Activated T-cell treated with anti-CD3 and anti-CD28 coated beads, Interleukin-2, amount 50 U/mL, for 1 hour (primary cell): ENCODE measurements at regions not wholly inside any gene's neighbourhood (a gene's known extent, or its start where the extent isn't known, plus 50 kb on each side); places are given as distances from the start of the nearest gene placed in this dataset.

Experiments used
- DNase-seq: peaks from one replicate; pipeline ENCODE4 v3.0.0-alpha.2; 2020

DNA sequence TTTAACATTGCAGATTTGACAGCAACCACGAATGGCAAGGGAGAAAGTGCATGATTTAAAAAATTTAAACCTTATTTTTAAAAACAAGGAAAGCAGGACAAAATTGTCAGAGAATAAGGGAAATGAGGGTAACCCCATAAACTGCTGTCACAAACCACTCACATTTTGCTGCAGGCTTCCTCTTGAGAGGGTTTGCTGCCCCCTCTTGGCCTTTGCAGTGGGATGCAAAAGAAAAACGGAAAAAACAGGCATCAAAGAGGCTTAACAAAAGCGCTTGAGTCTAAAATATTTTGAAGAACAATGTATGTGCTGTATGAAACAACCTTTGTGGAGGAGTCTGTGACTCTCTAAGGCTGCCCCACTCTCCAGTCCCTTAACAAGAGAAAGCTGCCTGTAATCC, 91.6 kb downstream of the TMX3 start:
- DNase-seq: peak; percentile 20

DNA sequence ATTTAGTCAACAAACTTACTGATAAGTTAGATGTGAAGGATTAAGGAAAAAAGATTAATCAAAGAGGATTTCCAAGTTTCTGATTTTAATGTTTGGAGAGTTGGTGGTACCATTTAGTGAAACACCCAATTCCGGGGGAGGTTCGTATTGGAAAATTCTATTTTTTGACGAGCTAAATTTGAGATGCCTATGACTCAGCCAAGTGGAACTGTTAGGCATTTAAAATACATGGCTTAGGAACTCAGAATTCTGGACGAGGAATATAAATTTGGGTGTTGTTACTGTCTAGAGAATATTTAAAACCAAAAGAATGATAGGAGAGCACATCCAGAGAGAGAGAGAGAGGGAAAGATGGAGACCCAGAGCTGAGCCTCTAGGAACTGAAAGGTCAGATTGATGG, 103.6 kb downstream of the TMX3 start:
- no peak for DNase-seq

DNA sequence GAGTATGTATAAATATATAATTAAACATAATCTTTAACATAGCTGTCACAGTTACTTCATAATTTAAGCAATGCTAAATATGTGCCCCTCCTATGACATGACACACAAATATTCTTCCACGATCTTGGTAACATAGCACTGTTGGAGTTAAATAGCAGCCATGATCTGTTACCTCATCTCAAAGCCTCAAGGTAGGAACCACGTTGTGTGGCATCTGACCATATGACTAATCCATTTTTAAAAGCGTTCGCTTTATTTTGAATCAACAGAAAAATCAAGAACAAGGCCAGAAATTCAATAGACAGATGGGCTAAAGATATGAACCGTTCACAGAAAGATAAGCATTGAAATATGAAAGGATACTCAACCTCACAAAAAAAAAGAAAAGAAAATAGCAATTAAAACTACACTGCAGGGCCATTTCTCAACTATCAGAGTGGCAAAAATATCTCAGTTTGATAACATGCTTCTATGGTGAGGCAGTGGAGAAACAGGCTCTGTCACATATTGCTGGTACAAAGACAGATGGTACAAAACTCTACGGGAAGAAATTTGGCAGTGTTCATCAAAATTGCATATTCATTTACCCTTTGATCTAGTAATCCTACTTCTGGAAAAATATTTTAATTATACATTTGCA, 105.9 kb downstream of the TMX3 start:
- DNase-seq: no peak

DNA sequence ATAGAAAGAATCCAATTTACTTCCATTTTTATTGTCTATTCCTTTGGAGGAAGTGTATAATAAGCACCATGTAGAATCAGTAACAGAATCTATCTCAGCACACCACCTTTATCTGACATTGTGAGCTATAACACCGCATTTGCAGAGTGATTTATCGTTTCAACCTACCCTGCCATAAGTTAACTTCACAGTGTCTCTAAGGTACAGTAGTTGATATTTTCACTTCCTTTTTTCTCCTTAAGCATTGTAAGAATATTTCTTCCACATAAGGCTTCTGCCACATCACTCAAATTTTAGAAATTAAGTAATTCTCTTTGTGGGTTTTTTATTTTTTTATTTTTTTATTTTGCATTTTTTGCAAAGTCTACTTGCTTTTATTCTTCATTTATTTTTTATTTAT, 107.1 kb downstream of the TMX3 start:
- DNase-seq: no peak

DNA sequence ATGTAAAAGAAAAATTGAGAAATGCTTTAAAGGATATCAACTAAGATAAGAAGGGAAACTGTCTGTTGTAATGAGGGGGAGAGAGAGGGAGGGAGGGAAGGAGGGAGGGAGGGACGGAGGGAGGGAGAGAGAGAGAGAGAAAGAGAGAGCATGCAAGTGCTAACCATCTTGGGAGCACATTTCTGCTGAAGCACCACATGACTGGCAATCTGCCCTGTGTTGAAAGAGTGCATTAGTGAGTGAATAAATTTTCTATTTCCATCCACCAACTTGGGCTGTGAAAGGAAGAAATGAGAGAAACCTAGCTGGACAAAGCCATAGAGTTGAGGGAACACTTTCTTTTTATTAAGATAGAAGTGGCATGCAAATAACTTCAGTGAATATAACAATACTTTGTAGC, 110.7 kb downstream of the TMX3 start:
- no peak for DNase-seq

DNA sequence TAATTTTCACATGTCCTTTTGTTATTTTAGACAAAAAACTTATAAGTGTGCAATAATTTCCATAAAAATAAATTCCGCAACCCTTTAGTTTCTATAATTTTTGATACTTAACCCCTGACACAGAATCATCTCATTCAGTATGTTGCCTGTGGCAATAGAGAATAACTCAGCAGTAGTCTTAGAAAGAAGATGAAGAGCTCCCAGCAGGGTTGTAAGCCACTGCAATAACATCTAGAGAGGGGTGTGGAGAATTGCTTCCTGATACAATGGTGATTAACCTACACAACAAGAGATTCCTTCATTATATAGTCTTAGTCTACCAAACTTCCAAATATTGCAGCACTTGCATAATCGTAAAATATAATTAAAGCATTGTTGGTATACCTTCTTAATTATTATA, 118.9 kb downstream of the TMX3 start:
- DNase-seq: no peak

DNA sequence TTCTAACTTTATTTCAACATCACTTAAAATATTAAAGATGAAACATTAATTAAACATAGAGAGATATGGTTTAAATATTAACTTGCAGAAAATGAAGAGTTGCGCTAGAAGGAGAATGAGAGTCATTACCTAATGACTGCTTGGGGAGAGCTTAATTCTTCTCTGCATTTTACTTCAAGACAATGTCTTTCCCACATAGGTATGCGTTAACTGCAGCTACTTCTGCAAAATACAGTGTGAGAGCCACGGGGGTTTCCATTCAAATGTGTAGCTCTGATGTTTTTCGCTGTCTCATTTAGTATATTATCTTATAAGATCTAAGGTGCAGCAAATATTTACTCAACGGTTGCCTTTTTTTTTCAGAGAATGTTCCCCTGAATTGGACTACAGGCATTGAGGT, 126.7 kb downstream of the TMX3 start:
- no peak for DNase-seq

DNA sequence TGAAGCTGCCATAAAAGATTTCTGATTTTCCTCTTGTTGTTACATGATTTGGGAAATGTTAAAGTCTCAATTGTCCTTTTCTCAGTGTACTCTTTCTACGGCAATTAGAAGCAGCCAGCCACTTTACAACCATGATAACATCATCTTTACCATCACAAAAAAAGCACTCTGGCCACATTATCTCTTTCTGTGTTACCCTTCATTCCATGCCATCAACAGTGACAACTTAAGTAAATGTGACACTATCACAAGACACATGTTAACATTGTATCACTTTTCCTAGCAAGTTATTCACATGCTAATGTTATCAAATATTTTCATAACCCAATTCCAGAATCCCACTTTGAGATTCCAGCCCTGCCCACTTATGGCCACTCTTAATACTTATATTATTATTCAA, 131.2 kb downstream of the TMX3 start:
- no peak for DNase-seq

DNA sequence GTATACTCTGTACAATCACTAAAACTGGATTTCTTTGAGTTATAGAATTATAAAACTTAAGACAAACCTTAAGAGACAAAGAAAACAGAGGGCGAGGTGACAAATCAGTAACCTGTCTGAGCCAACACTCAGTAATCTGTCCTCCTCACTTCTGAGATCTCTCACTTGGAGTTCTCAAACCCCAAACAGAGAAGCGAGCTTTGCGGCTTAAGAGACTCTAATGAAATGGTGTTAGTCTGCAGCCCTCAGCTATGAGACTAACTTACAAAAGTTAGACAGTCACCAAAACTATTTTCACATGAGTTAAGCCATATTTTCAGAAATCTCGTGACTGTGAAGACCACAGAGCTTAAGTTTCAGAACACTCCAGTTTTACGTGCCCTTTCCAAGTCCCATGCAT, 140.6 kb downstream of the TMX3 start:
- no peak for DNase-seq

DNA sequence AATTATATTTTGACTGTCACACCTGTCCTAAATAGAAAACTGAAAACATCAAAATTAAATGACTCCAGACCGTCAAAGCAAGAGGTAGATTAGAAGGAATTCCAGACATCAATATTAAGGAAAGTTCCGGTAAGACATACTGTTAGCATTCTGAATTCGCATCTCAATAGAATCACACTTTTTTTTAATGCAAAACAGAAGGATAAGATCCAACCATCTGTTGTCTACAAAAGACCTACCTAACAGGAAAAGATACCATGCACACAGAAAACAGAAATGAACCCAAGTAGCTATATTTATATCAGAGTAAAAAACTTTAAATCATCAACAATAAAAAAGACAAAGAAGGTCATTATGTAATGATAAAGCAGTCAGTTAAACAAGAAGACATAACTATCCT, 145.0 kb downstream of the TMX3 start:
- DNase-seq: no peak

DNA sequence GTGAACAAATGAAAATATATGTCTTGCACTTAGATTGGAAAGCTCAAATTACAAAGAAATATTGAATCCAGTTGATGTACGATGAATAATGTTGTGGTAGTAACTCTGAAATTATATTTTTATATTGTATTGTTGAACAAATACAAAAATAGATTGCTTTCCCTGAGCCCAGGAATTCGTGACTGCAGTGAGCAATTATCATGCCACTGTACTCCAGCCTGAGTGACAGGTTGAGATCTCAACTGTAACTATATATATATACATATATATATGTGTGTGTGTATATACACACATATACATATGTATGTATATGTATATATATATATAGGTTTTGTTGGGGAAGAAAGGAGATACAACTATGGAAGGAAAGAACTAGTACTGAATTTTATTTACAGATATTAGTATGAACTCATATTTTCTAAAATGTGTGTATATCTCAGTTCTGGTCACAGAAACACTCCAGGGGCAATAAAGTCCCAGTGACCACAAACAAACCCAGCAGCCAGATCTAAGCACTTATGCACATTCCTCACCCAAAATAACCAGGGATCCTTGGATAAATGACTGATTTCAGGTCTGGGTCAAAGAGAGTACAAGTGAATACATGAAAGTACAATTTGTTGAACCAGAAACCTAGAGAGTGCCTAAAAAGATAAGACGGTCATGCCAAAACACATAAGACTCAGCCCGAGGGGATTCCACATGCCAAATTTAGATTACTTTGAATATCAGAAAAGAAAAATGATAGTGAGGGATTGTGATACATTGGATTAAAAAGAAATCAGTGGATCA, 146.3 kb downstream of the TMX3 start:
- DNase-seq: no peak

DNA sequence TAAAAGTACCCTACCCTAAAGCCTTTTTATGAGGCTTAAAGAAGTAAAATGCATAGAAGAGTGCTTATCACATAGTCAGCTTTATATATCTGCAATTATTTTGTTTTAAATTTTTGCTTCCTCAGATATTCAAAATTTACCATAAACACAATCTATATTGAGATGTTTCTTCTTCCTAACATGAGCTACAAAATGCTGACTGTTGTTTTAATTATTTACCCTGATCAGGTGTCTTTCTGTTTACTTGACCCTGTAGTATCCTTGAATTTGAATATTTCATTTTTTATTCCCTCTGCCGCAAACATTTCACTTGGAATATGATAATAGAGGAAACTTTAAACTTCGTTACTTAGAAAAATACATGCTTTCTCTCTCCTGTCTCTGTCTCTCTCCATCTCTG, 147.9 kb downstream of the TMX3 start:
- no peak for DNase-seq

DNA sequence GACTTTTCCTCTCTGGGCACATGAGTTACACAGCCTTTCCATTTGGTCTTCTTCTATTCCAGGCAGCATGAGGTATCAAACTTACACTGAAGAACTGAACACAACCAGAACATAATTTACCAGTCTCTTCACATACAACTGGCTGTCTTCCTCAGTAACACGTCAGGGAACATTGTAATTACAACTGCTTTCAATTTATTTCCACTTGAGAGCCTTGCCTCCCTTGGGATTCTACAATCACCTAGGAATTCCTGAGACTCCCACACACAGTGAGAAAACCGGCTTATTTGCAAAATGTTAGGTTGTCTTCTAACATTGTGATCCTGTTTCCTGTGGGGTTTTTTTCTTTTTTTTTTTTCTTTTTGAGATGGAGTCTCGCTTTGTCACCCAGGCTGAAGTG, 149.9 kb downstream of the TMX3 start:
- no peak for DNase-seq

DNA sequence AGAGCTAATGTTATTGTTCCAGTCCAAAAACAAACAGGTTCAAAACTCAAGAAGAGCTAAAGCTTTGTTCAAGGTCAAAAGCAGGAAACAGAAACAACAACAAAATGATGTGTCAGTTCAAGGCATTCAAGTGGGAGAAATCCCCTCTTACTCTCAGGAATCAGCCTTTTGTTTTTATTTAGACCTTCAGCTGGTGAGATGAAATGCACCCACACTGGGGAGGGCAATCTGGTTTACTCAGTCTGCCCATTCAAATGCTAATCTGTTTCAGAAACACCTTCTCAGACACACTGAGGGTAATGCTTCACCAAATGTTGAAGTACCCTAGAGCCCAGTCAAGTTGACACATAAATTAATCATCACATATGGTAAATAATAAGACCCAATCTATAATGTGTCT, 150.6 kb downstream of the TMX3 start:
- DNase-seq: no peak

DNA sequence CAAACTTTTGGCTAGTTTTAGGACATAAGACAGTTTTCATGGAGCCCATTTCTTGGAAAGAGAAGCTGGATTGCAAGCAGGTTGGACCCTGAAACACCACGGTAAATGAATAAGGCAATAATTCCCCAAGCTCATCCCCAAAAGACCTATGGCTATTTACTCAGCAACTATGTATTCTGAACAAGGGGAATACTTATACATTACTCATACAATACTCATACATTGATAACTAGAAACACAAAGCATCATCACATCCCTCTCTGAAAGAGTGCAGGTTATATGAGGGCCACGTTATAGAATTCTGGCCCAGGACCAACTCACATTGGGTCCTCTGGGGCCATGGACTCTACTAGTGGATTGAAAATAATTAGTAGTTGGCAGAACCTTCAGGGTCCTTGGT, 154.8 kb downstream of the TMX3 start:
- DNase-seq: no peak

DNA sequence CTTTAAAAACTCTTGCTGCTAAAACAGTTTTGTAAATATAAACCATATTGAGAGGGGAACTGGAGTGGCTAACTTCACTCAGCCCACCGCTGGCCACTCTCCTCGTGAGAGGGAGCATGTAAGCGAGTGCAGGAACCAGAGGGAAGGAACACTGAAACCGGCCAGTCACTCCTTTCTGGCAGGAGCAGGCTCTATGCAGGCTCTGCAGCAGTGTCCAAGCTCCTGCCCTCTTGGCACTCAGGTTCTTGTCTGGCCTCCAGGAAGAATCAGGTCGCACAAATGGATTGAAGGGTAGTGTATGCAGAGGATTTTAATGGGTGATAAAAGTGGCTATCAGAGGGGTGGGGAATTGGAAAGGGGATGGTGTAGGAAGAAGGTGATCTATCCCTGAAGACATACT, 157.7 kb downstream of the TMX3 start:
- no peak for DNase-seq

DNA sequence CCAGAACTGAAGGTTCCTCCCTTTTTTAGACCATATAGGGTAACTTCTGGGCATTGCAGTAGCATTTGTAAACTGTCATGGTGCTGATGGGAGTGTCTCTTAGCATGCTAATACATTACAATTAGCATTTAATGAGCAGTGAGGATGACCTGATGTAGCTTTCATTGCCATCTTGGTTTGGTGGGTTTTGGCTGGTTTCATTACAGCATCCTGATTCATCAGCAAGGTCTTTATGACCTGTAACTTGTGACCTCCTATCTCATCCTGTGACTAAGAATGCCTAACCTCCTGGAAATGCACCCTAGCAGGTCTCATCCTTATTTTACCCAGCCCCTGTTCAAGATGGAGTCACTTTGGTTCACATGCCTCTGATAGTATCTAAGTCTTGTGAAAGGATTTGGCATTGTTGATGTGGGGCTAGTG, 159.0 kb downstream of the TMX3 start:
- no peak for DNase-seq

DNA sequence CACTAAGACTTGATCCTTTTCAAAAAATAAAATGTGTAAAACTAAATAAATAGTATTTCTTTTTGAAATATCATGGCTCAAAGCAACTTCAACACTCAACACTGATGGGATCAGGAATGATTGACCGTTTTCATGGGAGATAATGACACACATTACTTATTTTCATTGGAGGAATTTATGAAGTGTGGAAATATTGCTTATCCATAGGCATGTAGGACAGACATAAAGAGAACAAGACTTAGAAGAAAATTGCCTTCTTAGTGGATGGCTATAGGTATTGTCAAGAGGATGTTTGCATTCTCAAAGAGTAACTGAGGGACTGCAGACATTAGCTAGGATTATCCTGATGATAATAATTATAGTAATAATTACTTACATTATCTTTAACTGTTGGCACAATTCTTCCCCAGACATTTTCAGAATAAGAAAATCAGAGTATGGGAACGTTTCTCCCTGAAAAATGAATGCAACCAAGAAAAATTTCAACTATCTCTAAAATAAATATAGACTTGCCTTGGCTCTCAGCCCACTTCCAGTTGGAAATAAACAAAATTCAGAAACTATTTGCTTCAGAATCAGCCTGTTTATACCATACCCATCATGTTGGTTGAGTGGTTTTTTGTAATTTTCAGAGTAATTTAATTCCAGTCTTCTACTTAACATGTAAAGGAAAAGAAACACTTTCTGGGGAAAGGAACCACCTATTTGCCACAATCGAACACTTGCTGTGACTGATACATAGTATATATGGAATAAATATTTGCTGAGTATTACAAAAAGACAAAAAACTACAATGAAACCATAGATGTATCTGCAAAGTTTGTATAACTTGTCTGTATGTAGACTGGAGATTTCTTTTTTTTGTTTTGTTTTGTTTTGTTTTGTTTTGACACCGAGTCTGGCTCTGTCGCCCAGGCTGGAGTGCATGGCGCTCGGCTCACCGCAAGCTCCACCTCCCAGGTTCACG, 165.7 kb downstream of the TMX3 start:
- DNase-seq: no peak

DNA sequence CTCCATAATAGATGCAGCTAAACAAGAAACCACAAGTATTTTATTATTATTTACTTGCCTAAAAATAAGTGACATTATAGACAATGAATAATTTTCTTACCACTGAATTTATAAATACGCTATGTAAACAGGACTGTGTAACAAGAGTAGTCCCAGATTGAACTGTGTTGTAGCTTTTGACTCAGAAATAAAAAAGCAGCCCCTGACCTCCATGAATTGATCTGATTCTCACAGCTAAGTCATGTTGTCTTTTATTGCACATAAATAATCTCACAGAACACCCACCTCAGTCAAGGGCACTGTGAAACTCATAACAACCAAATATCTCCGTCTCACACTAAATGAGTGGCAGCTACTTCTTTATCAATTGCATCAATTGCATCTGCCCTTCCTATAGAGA, 171.6 kb downstream of the TMX3 start:
- no peak for DNase-seq

DNA sequence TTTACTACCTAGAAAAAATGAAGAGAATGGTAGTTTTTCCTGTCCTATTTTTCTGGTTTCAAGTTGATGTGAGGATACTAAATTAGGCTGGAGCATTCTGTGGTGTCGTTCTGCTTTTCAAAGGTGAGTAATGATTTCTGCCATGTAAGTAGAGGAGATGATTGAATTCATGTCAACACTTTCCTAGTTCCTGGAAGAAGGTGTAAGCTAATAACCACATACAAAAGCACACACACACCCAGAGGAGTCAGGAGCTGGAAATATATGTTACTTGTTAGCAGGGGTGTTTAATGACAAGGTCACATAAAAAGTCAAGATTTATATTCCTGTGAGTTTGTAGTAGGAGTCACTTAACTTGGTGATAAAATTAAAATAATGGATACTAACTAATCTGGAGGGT, 172.1 kb downstream of the TMX3 start:
- no peak for DNase-seq

DNA sequence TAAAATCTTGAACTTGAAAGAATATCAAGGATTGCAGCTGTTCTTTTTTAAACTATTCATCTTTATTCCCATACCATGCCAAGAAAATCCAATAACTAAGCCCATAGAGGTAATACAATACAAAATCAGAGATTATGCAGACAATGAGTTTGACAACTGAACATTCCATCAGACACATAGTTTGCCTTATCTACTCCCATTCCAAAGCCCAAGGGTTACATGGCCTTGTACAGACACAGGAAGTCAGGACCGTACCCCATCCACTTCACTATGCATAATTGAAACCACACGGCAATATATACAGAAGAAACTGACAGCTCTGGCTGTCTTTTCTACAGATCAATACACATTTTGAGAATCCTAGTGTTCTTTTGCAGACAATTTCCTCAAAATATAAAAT, 181.3 kb downstream of the TMX3 start:
- no peak for DNase-seq

DNA sequence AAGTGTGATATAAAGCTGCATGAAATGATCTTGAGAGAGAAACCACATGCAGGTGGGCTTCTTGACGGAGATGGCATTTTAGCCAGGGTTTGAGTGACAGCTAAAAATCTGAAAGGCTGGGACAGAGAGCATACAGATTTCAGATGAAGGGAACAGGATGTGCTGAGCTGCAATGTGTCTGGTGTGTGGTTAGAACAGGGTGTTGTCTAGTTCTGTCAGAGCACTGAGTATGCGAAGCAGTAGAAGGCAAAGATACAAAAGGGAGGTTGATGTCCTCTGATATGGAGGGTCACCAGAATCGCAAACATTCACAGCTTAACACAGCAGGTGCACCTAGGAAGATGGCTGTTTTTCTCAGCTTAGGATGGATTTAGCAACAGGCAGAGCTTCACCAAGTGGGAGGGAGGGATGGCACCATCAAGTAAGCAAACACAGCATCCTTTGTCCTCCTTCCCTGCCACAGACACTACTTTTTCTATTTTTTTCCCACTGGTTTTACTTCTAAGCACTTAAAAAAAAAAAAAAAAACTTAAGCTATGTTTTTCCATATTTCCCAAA, 182.5 kb downstream of the TMX3 start:
- DNase-seq: no peak

DNA sequence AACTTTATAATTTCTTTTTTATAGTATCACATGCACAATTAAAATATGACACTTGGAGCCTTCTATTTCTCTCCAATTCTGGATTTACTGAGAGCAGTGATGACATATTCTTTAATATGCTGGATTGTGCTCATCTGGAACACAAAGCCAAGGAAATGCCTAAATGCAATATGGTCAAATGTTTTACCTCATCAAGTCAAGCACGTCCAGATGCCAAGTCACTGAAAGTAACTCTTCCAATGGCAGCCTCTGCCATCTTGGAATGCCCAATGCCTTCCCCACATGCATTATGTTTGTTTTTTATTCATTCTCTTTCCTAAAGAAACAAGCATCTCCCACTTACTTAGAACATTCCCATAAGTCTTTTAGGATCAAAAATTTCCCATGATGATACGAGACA, 189.8 kb downstream of the TMX3 start:
- no peak for DNase-seq
